ENCODE measurements at regions not wholly inside any gene's neighbourhood (a gene's known extent, or its start where the extent isn't known, plus 50 kb on each side); places are given as distances from the start of the nearest gene placed in this dataset.
"Not testable (repeated sequence)": the region's sequence is repeated elsewhere in the genome, so short reads cannot be mapped to it uniquely, and the experiment has no call there.

- no peak for DNase-seq (ENCODE audit: low read depth in 2 of 2)
These were observed 366.8 kb upstream of the DPYD start for GRCh38 chr1:98287626-98288025.

GRCh38 chr1:98286656-98287055 is 365.8 kb upstream of the DPYD start:
- no peak for DNase-seq (ENCODE audit: low read depth in 2 of 2)

- not testable (repeated sequence) for DNase-seq (ENCODE audit: low read depth in 2 of 2)
These were observed 364.5 kb upstream of the DPYD start for GRCh38 chr1:98285286-98285685.

- DNase-seq (ENCODE audit: low read depth in 2 of 2), result no peak
These were observed 359.2 kb upstream of the DPYD start for GRCh38 chr1:98280049-98280448.

- DNase-seq (ENCODE audit: low read depth in 2 of 2), result no peak
These were observed 357.2 kb upstream of the DPYD start for GRCh38 chr1:98278055-98278454.

- no peak for DNase-seq (ENCODE audit: low read depth in 2 of 2)
These were observed 356.3 kb upstream of the DPYD start for GRCh38 chr1:98277118-98277517.

- DNase-seq (ENCODE audit: low read depth in 2 of 2), result no peak
These were observed 355.7 kb upstream of the DPYD start for GRCh38 chr1:98276514-98276913.

GRCh38 chr1:98268316-98268715 is 347.5 kb upstream of the DPYD start:
- no peak for DNase-seq (ENCODE audit: low read depth in 2 of 2)

- no peak for DNase-seq (ENCODE audit: low read depth in 2 of 2)
These were observed 346.6 kb upstream of the DPYD start for GRCh38 chr1:98267423-98267822.

GRCh38 chr1:98264727-98265126 is 343.9 kb upstream of the DPYD start:
- DNase-seq (ENCODE audit: low read depth in 2 of 2), result no peak

- DNase-seq (ENCODE audit: low read depth in 2 of 2), result no peak
These were observed 340.0 kb upstream of the DPYD start for GRCh38 chr1:98260839-98261238.

- DNase-seq (ENCODE audit: low read depth in 2 of 2), result no peak
These were observed 339.6 kb upstream of the DPYD start for GRCh38 chr1:98260412-98260811.

GRCh38 chr1:98256700-98257099 is 335.9 kb upstream of the DPYD start:
- no peak for DNase-seq (ENCODE audit: low read depth in 2 of 2)

- DNase-seq (ENCODE audit: low read depth in 2 of 2), result no peak
These were observed 332.3 kb upstream of the DPYD start for GRCh38 chr1:98253145-98253544.

- no peak for DNase-seq (ENCODE audit: low read depth in 2 of 2)
These were observed 330.7 kb upstream of the DPYD start for GRCh38 chr1:98251497-98251896.

- no peak for DNase-seq (ENCODE audit: low read depth in 2 of 2)
These were observed 311.8 kb upstream of the DPYD start for GRCh38 chr1:98232678-98233077.

- no peak for DNase-seq (ENCODE audit: low read depth in 2 of 2)
These were observed 301.9 kb upstream of the DPYD start for GRCh38 chr1:98222706-98223105.

GRCh38 chr1:98221923-98222322 is 301.1 kb upstream of the DPYD start:
- DNase-seq (ENCODE audit: low read depth in 2 of 2), result no peak

- DNase-seq (ENCODE audit: low read depth in 2 of 2), result no peak
These were observed 296.8 kb upstream of the DPYD start for GRCh38 chr1:98217601-98218000.

- DNase-seq (ENCODE audit: low read depth in 2 of 2), result no peak
These were observed 295.5 kb upstream of the DPYD start for GRCh38 chr1:98216304-98216703.

- no peak for DNase-seq (ENCODE audit: low read depth in 2 of 2)
These were observed 290.5 kb upstream of the DPYD start for GRCh38 chr1:98211271-98211845.

GRCh38 chr1:98210563-98210962 is 289.7 kb upstream of the DPYD start:
- no peak for DNase-seq (ENCODE audit: low read depth in 2 of 2)

- no peak for DNase-seq (ENCODE audit: low read depth in 2 of 2)
These were observed 289.2 kb upstream of the DPYD start for GRCh38 chr1:98210064-98210463.

GRCh38 chr1:98205291-98206017 is 284.6 kb upstream of the DPYD start:
- no peak for DNase-seq (ENCODE audit: low read depth in 2 of 2)

Data from stimulated activated CD4-positive, alpha-beta T cell treated with anti-CD3 and anti-CD28 coated beads, Interleukin-1b, Interleukin-23, amount 100 ng/mL, for 1 hour (primary cell).